GM21619 (cell line): ENCODE measurements at regions not wholly inside any gene's neighbourhood (a gene's known extent, or its start where the extent isn't known, plus 50 kb on each side); places are given as distances from the start of the nearest gene placed in this dataset.
"Not testable (repeated sequence)": the region's sequence is repeated elsewhere in the genome, so short reads cannot be mapped to it uniquely, and the experiment has no call there.

Experiments used
- ATAC-seq: cut with Tn5 transposase; IDR thresholded peaks from one replicate; pipeline ENCODE4 v1.9.1; 2021; ENCODE audit not compliant: unreplicated experiment

- no peak for ATAC-seq
Measured at GRCh38 chr6:115575285-115575684, 485.4 kb downstream of the FRK start.

GRCh38 chr6:115573861-115574260 lies 486.8 kb downstream of the FRK start:
- ATAC-seq = no peak

GRCh38 chr6:115570331-115570730 lies 490.4 kb downstream of the FRK start:
- ATAC-seq = no peak

- ATAC-seq = no peak
Measured at GRCh38 chr6:115554060-115554459, 506.6 kb downstream of the FRK start.

GRCh38 chr6:115551527-115551926 lies 509.2 kb downstream of the FRK start:
- no peak for ATAC-seq

GRCh38 chr6:115545672-115545986 lies 515.1 kb downstream of the FRK start:
- no peak for ATAC-seq

- no peak for ATAC-seq
Measured at GRCh38 chr6:115544765-115545671, 515.7 kb downstream of the FRK start.

- ATAC-seq = no peak
Measured at GRCh38 chr6:115540077-115540869, 520.4 kb downstream of the FRK start.

- ATAC-seq = no peak
Measured at GRCh38 chr6:115539531-115539930, 521.2 kb downstream of the FRK start.

GRCh38 chr6:115524821-115525220 lies 535.9 kb downstream of the FRK start:
- no peak for ATAC-seq

GRCh38 chr6:115521747-115522146 lies 538.9 kb downstream of the FRK start:
- not testable (repeated sequence) for ATAC-seq

GRCh38 chr6:115514656-115515055 lies 546.0 kb downstream of the FRK start:
- ATAC-seq = no peak

- ATAC-seq = no peak
Measured at GRCh38 chr6:115512923-115513322, 547.8 kb downstream of the FRK start.

GRCh38 chr6:115511771-115512170 lies 548.9 kb downstream of the FRK start:
- no peak for ATAC-seq

GRCh38 chr6:115502432-115502831 lies 558.3 kb downstream of the FRK start:
- ATAC-seq = not testable (repeated sequence)

- no peak for ATAC-seq
Measured at GRCh38 chr6:115495184-115495583, 565.5 kb downstream of the FRK start.

GRCh38 chr6:115487331-115487730 lies 573.4 kb downstream of the FRK start:
- ATAC-seq = no peak

- ATAC-seq = no peak
Measured at GRCh38 chr6:115485400-115485799, 575.3 kb downstream of the FRK start.

GRCh38 chr6:115480543-115480942 lies 580.1 kb downstream of the FRK start:
- ATAC-seq = not testable (repeated sequence)

- no peak for ATAC-seq
Measured at GRCh38 chr6:115474443-115475041, 586.1 kb downstream of the FRK start.

- ATAC-seq = no peak
Measured at GRCh38 chr6:115468272-115469005, 592.3 kb downstream of the FRK start.
